ENCODE measurements at regions not wholly inside any gene's neighbourhood (a gene's known extent, or its start where the extent isn't known, plus 50 kb on each side); places are given as distances from the start of the nearest gene placed in this dataset.

DNA sequence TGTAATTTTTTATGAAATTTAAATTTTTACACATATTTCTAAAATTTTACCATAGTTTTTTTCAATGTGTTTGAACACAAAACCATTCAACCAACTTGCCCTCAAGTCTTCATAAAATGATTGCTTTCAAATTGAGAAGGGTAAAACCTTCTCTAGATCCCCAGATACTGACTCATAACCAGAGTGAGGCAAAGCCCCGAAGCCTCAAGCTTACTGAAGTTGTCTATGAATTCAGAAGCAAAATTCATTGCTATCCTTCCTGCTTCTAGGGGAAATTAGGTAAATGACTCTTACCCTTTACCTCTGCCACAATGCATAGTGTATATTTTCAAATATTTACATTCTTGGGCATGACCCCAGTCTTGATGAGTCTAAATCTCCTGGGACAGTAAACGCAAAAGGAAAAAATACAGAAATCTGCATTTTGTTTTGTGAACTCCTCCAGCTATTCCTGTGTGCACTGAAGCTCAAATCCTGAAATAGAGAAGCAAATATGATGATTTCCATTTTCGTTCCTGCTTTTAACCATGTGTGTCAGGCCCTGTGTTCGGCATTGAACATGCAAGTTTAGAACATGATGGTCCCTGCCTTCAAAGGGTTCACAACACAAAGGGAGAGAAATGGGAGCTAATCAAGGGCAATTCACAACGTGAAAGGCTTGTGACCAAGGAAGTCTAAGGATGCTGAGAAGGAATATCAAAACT, 246.3 kb downstream of the SUCLG1 start:
- TF ChIP-seq, protein P1, sequence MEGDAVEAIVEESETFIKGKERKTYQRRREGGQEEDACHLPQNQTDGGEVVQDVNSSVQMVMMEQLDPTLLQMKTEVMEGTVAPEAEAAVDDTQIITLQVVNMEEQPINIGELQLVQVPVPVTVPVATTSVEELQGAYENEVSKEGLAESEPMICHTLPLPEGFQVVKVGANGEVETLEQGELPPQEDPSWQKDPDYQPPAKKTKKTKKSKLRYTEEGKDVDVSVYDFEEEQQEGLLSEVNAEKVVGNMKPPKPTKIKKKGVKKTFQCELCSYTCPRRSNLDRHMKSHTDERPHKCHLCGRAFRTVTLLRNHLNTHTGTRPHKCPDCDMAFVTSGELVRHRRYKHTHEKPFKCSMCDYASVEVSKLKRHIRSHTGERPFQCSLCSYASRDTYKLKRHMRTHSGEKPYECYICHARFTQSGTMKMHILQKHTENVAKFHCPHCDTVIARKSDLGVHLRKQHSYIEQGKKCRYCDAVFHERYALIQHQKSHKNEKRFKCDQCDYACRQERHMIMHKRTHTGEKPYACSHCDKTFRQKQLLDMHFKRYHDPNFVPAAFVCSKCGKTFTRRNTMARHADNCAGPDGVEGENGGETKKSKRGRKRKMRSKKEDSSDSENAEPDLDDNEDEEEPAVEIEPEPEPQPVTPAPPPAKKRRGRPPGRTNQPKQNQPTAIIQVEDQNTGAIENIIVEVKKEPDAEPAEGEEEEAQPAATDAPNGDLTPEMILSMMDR (IDR thresholded peaks at IDR 0.05), result no peak
- TF ChIP-seq POLR2A (IDR thresholded peaks at IDR 0.05), result no peak

Measured in body of pancreas (tissue), 4 donors.